Central memory CD8-positive, alpha-beta T cell (primary cell): ENCODE measurements at regions not wholly inside any gene's neighbourhood (a gene's known extent, or its start where the extent isn't known, plus 50 kb on each side); places are given as distances from the start of the nearest gene placed in this dataset.
"Not testable (repeated sequence)": the region's sequence is repeated elsewhere in the genome, so short reads cannot be mapped to it uniquely, and the experiment has no call there.

Source experiments
- ATAC-seq: fragments of 150-1000 bp; cut with Tn5 transposase; replicated peaks from 2 replicates; pipeline ENCODE4 v1.10.0; 2022; ENCODE audit warnings: mild to moderate bottlenecking, moderate FRiP score, moderate number of reproducible peaks; ENCODE audit not compliant: poor library complexity, severe bottlenecking; ENCODE audit errors: extremely low read depth
- DNase-seq, 2 donors: peaks; one replicate each; pipeline ENCODE4 v3.0.0; 2021; ENCODE audit warnings: low spot score in 2 of 2
- H3K27ac Mint-ChIP-seq: one replicate; pipeline ENCODE4 v1.8.0; 2022; ENCODE audit warnings: low read depth, mild to moderate bottlenecking, moderate library complexity, mixed read lengths
- H3K27me3 Mint-ChIP-seq: one replicate; pipeline ENCODE4 v1.8.0; 2022; ENCODE audit warnings: mixed read lengths
- H3K36me3 Mint-ChIP-seq: one replicate; pipeline ENCODE4 v1.8.0; 2022; ENCODE audit warnings: mild to moderate bottlenecking, moderate library complexity, mixed read lengths; ENCODE audit not compliant: insufficient read depth
- H3K4me1 Mint-ChIP-seq: one replicate; pipeline ENCODE4 v1.8.0; 2022; ENCODE audit warnings: mixed read lengths
- H3K4me3 Mint-ChIP-seq: one replicate; pipeline ENCODE4 v1.8.0; 2022; ENCODE audit warnings: mild to moderate bottlenecking, moderate library complexity, mixed read lengths
- H3K9me3 Mint-ChIP-seq: one replicate; pipeline ENCODE4 v1.8.0; 2022; ENCODE audit warnings: mixed read lengths

DNA sequence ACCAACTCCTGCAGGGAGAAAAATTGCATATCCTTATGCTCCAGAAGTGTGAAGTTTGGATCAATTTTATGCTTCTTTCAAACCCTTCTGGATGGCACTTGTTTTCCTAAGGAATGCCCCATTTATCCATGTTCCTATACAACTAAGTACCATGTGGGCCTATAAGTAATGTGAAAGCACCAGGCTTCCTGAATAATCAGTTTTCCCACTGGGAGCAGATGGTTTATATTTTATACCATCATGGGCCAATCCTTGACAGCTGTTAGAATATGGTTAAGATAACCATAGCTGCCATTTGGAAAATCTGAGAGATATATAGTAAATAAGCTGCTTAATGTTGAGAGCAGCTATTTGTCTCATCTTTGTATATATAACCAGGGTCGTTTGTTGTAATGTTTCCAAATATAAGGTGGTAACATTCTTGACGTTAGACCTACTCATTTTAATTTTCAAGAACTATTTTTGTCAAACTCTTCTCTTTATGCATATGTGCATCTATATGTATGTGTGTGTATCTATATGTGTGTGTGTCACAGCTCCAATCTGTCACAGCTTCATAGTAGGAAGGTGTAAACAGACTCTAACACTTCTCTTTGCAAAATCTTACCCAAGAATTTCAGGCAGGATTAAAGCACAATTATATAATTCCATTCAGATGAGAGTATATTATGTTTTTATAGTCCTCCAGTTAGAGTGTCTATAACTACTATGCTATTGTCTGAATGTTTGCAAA lies 458.7 kb upstream of the GCFC2 start:
- H3K27ac Mint-ChIP-seq: no peak overlapping the region
- H3K9me3 Mint-ChIP-seq: peaks cover 33% of the 10 kb centered on the region
- no peaks in the 10 kb centered on the region for H3K27me3 Mint-ChIP-seq
- ATAC-seq: no peak
- no peaks in the 10 kb centered on the region for H3K4me1 Mint-ChIP-seq
- H3K36me3 Mint-ChIP-seq: no peaks in the 10 kb centered on the region
- no peak for DNase-seq
- H3K4me3 Mint-ChIP-seq: no peak overlapping the region

DNA sequence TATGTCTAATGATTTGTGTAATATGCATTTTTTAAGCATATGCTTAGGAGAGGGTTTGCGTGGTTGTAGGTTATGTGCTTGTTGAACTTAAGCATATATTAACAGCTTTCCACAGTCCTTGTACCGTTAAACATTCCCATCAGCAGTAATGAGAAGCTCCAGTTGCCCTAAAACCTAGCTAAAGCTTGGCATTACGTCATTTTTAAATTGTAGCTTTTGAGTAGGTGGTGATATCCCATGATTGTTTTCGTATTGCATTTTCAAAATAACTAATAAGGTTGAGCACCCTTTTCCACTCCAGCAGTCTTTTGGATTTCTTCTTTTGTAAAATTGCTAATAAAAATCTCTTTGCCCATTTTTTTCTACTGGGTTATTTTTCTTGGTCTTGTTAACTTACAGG lies 453.1 kb upstream of the GCFC2 start:
- no peak for ATAC-seq
- Mint-ChIP-seq H3K4me1 (no peaks in the 10 kb centered on the region), H3K27me3 (no peaks in the 10 kb centered on the region), H3K4me3 (no peak overlapping the region), H3K36me3 (no peaks in the 10 kb centered on the region), H3K9me3 (peaks cover 32% of the 10 kb centered on the region), H3K27ac (no peak overlapping the region)
- no peak for DNase-seq

DNA sequence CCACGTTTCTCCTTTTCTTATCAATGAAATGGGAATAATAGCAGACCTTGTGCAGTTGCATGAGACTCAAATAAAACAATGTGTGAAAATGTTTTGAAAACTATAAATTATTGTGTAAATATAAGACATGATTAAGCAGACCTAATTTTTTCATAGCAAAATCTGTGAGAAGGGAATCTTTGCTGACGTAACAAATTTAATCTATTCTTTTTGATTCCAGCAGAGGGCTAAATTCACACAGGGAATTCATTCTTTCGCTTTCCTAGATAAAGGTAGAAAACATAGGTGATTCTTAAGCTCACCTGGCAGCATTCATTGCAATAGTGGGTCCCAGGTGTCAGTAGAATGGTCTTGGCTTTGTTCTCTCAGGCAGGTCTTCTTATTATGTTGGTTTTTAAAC lies 450.0 kb upstream of the GCFC2 start:
- H3K27me3 Mint-ChIP-seq: no peaks in the 10 kb centered on the region
- no peak for ATAC-seq
- H3K27ac Mint-ChIP-seq: no peak overlapping the region
- no peaks in the 10 kb centered on the region for H3K4me1 Mint-ChIP-seq
- no peaks in the 10 kb centered on the region for H3K36me3 Mint-ChIP-seq
- H3K9me3 Mint-ChIP-seq: peaks cover 18% of the 10 kb centered on the region
- H3K4me3 Mint-ChIP-seq: no peak overlapping the region
- no peak for DNase-seq

DNA sequence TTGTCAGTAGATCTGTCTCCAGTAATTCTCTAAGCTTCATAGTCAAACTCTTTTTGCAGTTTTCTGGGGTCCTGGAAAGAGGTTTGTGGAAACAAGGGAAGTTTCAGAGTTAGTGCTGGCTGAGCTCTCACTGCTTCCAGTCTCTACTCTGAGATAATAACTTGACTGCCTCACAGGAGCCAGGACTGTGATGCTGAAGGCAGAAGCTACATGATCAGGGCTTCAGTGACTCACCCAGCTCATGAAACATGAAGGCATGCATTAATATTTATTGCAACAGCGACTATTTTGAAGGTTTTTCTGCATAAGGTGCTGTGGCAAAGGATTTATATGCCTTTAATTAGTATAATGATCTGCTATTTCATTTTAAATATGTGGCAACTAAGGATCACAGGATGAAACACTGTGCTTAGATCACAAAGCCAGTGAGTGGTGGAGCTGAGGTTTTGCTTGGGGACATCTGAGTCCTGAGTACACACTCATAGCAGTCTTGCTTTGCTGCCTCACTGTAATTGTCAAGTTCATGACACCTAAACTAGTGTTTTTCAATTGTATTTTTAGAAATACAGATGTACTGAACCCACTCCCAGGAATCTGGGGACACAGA lies 448.4 kb upstream of the GCFC2 start:
- H3K4me1 Mint-ChIP-seq: no peaks in the 10 kb centered on the region
- peaks cover 18% of the 10 kb centered on the region for H3K9me3 Mint-ChIP-seq
- no peak for DNase-seq
- H3K27ac Mint-ChIP-seq: no peak overlapping the region
- H3K4me3 Mint-ChIP-seq: no peak overlapping the region
- no peak for ATAC-seq
- no peaks in the 10 kb centered on the region for H3K27me3 Mint-ChIP-seq
- no peaks in the 10 kb centered on the region for H3K36me3 Mint-ChIP-seq

DNA sequence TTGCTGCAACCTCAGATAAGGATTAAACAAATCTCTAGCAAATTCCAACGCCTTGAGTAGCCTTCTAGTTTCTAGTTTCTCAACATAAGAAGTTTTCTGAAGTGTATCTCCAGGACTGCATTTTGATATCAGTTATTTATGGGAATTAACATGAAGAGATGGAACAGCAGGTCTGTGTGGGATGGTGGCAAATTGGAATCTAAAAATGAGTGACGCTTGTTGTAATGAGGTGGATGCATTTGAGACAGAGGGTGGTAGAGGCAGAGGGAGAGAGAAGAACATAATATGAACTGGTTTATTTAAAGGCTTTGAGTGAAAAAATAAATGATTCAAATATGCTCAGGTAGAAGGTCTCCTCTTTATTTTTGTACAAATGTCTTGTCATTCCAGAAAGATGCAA lies 446.8 kb upstream of the GCFC2 start:
- H3K4me3 Mint-ChIP-seq: no peak overlapping the region
- ATAC-seq (no peak), DNase-seq (no peak)
- H3K9me3 Mint-ChIP-seq: peaks cover 13% of the 10 kb centered on the region
- H3K27ac Mint-ChIP-seq: no peak overlapping the region
- no peaks in the 10 kb centered on the region for H3K4me1 Mint-ChIP-seq
- no peaks in the 10 kb centered on the region for H3K27me3 Mint-ChIP-seq
- no peaks in the 10 kb centered on the region for H3K36me3 Mint-ChIP-seq

DNA sequence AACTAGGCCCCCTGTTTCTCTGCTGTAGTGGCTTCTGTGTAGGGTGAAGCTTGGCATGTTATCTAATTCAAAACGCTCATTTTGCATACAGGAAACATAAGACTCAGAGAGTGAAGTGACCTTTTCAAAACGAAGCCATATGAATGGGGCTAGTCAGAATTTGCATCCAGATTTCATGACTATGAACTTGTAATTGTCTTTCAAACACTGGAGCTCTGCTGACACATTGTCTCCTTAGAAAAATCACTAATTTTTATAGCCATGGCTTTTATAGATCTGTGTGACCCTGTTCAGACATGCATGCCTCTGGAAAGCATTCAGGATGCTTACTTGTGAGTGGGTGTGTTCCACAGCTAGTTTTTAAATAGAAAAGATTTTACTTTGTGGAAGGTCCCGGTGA lies 444.3 kb upstream of the GCFC2 start:
- H3K4me1 Mint-ChIP-seq: no peaks in the 10 kb centered on the region
- no peaks in the 10 kb centered on the region for H3K9me3 Mint-ChIP-seq
- no peaks in the 10 kb centered on the region for H3K36me3 Mint-ChIP-seq
- no peak for DNase-seq
- ATAC-seq: no peak
- no peaks in the 10 kb centered on the region for H3K27me3 Mint-ChIP-seq
- no peak overlapping the region for H3K4me3 Mint-ChIP-seq
- no peak overlapping the region for H3K27ac Mint-ChIP-seq

DNA sequence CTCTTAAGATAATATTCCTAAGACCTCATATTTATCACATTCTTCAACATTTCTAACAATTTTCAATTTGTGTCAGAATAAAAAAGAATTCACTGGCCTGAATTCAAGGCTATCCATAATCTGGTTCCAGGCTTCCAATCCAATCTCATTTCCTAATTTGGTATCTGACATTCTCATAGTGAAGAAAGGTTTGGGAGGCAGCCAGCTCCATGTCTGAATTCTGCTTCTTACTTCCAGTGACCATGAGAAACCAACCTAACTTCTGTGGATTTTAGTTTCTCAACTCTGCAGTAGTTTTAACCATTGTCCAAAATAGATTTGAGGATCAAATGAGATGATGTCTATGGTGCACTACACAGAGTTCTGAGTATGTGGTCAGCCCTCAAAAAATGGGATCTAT lies 439.1 kb upstream of the GCFC2 start:
- Mint-ChIP-seq H3K27me3 (no peaks in the 10 kb centered on the region), H3K4me1 (no peaks in the 10 kb centered on the region), H3K27ac (no peak overlapping the region), H3K4me3 (no peak overlapping the region), H3K36me3 (no peaks in the 10 kb centered on the region), H3K9me3 (peaks cover 26% of the 10 kb centered on the region)
- ATAC-seq: no peak
- DNase-seq: no peak

DNA sequence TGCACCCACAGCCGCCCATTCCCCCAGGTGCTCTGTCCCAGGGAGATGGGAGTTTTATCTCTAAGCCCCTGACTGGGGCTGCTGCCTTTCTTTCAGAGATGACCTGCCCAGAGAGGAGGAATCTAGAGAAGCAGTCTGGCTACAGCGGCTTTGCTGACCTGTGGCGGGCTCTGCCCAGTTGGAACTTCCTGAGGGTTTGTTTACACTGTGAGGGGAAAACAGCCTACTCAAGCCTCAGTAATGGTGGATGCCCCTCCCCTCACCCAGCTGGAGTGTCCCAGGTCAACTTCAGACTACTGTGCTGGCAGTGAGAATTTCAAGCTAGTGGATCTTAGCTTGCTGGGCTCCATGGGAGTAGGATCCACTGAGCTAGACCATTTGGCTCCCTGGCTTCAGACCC lies 428.6 kb upstream of the GCFC2 start:
- H3K4me3 Mint-ChIP-seq, ATAC-seq, H3K27me3 Mint-ChIP-seq, H3K4me1 Mint-ChIP-seq, H3K27ac Mint-ChIP-seq, H3K36me3 Mint-ChIP-seq, DNase-seq: not testable (repeated sequence)
- peaks cover 25% of the 10 kb centered on the region for H3K9me3 Mint-ChIP-seq

DNA sequence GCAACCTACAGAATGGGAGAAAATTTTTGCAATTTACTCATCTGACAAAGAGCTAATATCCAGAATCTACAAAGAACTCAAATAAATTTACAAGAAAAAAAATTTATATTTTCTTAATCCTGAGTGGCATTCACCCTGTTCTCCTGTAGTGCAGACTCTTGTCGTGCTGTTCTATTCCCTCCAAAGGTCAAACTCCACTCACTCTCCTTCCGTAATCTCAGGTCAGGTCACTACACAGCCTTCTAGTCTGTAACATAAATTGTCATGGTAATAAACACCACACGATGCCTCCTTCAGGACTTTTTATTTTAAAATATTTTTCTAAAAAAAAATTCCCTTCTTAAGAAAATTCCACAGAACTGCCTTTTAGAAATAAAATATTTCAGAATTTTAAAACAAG lies 417.9 kb upstream of the GCFC2 start:
- Mint-ChIP-seq H3K27me3 (no peaks in the 10 kb centered on the region), H3K27ac (no peak overlapping the region), H3K4me3 (no peak overlapping the region), H3K4me1 (no peaks in the 10 kb centered on the region), H3K9me3 (peaks cover 6% of the 10 kb centered on the region), H3K36me3 (no peaks in the 10 kb centered on the region)
- ATAC-seq: no peak
- no peak for DNase-seq

DNA sequence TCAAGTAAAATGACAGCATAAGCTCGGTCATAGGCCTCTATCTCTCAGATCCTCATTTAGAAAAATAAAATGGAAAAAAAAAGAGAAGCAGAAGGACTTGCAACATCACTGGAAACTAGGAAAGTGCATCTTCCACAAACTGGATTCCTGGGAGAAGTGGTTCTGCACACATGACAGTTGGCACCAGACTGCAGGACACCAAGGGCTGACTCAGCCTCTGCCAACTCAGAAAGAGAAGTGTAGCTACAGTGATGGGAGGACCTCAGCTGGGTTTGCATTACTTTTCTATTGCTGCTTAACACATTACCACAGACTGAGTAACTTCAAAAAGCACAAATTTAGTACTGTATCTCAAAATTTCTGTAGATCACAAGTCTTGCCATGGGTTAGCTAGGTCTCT lies 409.5 kb upstream of the GCFC2 start:
- Mint-ChIP-seq H3K4me3 (no peak overlapping the region), H3K27ac (no peak overlapping the region), H3K27me3 (no peaks in the 10 kb centered on the region), H3K9me3 (peaks cover 18% of the 10 kb centered on the region), H3K36me3 (no peaks in the 10 kb centered on the region), H3K4me1 (no peaks in the 10 kb centered on the region)
- no peak for ATAC-seq
- no peak for DNase-seq

DNA sequence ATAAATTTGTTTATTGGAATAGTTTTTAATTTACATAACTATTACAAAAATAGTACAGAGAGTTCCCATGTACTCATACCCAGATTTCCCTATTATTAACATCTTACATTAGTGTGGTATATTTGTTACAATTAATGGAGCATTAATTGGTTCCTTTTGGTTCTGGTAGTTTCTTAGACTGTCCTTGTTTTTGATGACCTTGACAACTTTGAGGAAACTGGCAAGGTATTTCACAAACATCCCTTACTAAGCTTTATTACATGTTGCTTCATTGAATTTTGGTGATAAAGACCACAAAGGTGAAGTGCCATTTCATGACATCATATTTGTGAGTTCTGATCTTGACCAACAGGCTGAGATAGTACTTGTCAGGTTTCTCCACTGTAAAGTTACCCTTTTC lies 379.0 kb upstream of the GCFC2 start:
- Mint-ChIP-seq H3K4me3 (no peak overlapping the region), H3K27ac (no peak overlapping the region), H3K27me3 (no peaks in the 10 kb centered on the region), H3K9me3 (peaks cover 20% of the 10 kb centered on the region), H3K36me3 (no peaks in the 10 kb centered on the region), H3K4me1 (no peaks in the 10 kb centered on the region)
- ATAC-seq (no peak), DNase-seq (no peak)

DNA sequence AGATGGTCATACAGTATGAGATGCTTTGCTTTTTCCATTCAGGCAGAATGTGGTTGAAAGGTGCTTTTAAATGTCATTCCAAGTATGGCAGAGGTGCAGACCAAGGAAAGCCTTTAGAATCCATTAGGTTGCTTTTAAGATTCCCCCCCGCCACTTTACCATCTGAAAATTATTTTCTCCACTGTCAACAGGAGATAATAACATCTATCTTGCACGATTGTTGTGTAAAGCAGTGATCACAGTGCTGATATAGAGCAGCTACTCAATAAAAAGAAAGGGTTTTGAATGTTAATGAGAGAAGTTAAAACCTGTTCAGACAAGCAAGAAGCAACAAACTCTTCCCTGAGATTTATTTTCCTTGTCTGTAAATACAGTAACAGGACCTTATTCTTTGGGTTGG lies 372.5 kb upstream of the GCFC2 start:
- ATAC-seq: no peak
- Mint-ChIP-seq H3K36me3 (no peaks in the 10 kb centered on the region), H3K9me3 (peaks cover 12% of the 10 kb centered on the region), H3K4me1 (no peaks in the 10 kb centered on the region), H3K4me3 (no peak overlapping the region), H3K27ac (no peak overlapping the region), H3K27me3 (no peaks in the 10 kb centered on the region)
- DNase-seq: no peak

DNA sequence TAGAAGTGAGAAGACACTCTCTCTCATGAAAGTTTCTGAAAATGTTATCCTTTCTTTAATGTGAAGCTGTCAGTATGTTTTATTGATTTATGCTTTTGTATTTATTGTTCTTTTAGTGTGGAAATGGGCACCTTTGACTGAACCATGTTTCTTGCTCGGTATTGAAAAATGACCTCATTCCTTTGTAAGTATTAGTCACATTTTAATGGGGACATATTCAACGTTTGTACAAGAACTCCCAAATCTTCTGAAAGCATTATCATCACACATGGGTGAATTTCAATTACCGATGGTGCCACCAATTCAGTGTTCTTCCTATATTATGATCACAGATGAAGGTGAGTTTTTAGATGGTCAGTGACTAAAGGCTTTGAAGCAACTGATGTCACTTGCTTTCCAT lies 371.8 kb upstream of the GCFC2 start:
- Mint-ChIP-seq H3K9me3 (peaks cover 11% of the 10 kb centered on the region), H3K4me1 (no peaks in the 10 kb centered on the region), H3K27me3 (no peaks in the 10 kb centered on the region), H3K36me3 (no peaks in the 10 kb centered on the region), H3K27ac (no peak overlapping the region), H3K4me3 (no peak overlapping the region)
- no peak for DNase-seq
- ATAC-seq: no peak
